ENCODE measurements at regions not wholly inside any gene's neighbourhood (a gene's known extent, or its start where the extent isn't known, plus 50 kb on each side); places are given as distances from the start of the nearest gene placed in this dataset.
"Not testable (repeated sequence)": the region's sequence is repeated elsewhere in the genome, so short reads cannot be mapped to it uniquely, and the experiment has no call there.

- no peak for DNase-seq
Observed at GRCh38 chr7:89401099-89401498, 605.6 kb upstream of the TEX47 start.

- DNase-seq: no peak
Observed at GRCh38 chr7:89401690-89402089, 606.2 kb upstream of the TEX47 start.

GRCh38 chr7:89451911-89452310 is 656.4 kb upstream of the TEX47 start:
- no peak for DNase-seq

GRCh38 chr7:89456556-89456955 is 661.0 kb upstream of the TEX47 start:
- DNase-seq: no peak

DNA sequence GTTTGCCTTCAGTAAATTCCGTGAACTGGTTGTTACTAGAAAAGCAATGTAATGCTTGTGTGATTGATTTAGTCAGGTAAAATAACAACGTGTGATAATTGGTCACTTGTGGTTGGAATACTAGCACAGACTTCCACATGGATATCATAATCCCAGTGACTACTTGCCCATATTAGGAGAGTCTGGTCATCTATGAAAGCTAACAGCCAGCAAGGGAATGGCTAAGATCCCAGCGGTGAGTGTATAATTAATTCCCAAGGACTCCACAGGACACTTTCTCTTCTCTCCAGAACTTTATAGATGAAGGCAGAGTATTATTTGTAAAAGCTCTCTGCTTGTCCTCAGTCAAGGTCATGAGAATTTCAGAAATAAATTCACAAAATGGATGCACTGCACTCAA is 662.6 kb upstream of the TEX47 start:
- DNase-seq: no peak

DNA sequence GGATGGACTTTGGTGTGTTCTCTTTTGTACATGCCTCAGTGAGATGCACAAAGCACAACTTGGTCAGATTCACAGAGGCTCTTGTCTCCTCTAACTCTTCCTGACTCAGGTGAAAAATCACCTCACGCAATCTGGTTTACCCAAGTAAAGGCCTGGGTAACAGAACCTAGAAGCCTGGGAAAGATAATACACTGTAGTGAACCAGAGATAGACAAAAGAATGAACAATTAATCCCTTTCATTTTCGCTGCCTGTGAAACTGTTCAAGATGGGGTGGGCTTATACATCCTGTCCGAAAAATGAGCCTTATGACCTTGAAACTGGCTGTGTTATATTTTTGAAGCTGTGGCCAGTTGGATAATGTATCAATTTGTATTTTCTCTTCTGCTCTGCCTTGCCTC is 678.9 kb upstream of the TEX47 start:
- DNase-seq: no peak

DNA sequence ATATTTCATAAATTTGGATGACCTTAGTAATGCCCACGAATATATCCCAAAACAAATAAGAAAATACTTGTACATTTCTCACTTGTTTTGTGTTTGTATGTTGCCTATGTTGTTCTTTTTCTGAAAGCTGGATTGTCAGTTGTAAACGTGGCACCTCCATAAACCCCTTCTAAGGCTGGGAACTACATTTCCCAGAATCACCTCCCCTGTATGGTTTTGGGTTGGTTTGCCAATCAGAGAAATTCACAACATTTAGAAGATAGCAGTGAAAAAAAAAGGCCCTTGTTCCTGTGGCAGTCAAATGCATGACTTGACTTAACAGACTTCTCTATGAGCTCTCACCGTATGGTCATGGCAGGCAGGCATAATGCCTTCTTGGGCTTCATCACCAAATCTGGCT is 676.3 kb upstream of the STEAP1 start:
- no peak for DNase-seq

DNA sequence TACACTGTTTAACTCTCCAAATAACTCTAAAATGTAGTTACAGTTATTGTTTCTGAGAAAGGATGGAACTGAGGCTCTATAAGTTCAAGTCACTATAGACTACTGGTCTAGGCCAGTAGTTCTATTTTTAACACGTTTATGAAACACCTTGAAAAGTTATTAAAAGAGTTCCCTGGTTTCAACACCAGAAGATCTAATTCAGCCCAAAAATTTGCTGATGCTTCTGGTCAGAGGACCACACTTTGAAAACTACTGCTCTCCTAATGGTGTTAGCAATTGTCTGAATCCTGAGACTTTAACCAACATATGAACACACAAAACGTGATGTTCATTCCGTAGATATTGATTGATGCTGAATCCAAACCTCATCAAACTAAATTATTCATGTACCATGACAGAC is 658.6 kb upstream of the STEAP1 start:
- DNase-seq: no peak

DNA sequence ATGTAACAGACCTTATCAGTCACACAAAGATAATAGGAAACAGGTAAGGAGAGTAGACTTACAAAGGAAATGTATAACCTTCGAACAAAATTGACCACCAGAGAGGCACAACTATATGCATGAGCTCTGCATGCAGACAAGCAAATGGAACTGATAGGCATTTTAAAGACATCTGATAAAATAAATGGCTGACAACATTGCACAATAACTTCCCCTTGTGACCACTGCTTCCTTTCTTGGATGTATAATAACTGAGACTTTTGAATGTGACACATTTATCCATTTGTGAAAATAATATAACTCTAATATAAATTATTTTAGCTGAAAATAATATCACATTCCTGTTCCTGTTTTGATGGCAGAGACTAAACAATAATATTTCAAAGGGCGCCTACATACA is 654.2 kb upstream of the STEAP1 start:
- no peak for DNase-seq

DNA sequence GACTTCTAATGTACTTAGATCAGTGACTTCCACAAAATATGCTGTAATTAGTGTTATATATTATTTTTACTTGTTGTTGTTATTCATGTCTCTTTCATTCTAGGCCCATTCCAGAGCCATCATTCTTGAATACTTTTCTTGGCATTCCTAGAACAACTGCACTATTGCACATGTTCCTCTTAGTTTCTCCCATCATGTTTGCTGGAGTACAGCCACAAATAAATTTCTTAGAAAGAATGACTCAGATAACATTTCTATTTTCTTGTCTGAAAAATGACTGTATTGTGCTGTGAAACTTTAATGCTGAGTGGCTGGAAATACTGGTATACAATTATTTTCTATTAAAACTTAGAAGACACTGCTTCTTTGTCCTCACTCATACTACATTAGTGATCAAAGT is 651.0 kb upstream of the STEAP1 start:
- DNase-seq: no peak

GRCh38 chr7:89507034-89507433 is 647.2 kb upstream of the STEAP1 start:
- no peak for DNase-seq

- no peak for DNase-seq
Observed at GRCh38 chr7:89511900-89512299, 642.4 kb upstream of the STEAP1 start.

GRCh38 chr7:89514970-89515369 is 639.3 kb upstream of the STEAP1 start:
- no peak for DNase-seq

- no peak for DNase-seq
Observed at GRCh38 chr7:89517815-89518214, 636.5 kb upstream of the STEAP1 start.

DNA sequence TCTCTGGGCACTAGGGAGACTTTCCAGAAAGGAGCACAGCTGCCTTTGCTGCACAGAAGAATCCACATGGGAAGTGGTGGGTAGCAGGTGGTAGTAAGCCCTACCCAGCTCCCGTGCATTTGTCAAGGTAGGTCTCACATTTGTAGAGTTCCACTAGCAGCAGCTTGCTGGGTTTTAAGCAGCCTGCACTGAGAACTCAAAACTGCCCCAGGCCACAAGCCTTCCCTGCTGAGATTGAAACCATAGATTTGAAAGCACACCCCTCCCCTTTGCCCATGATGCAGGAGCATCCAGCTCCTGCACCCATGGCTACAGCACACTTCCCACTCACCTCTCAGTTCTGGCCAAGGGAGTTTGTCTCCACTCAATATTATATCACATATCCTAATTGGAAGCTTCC is 604.5 kb upstream of the STEAP1 start:
- DNase-seq: no peak

- DNase-seq: no peak
Observed at GRCh38 chr7:89554209-89554608, 600.1 kb upstream of the STEAP1 start.

GRCh38 chr7:89559596-89559995 is 594.7 kb upstream of the STEAP1 start:
- no peak for DNase-seq

DNA sequence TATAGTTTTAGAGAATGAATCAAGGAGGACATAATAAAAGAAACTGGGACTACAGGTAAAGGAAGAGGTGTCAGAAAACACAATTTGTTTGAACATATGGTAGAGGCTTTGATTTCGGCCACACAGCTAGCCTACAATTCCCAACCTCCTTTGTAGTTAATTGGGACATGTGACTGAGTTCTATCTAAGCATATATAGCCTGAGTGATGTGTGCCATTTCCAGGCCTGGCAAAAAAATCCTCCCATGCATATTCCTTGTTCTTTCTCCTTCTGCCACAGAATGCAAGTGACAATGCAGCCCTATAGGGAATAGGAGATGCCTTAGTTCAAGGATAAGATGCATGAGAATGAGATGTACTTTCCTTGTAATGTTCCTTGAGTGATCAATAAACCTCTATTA is 590.7 kb upstream of the STEAP1 start:
- no peak for DNase-seq

DNA sequence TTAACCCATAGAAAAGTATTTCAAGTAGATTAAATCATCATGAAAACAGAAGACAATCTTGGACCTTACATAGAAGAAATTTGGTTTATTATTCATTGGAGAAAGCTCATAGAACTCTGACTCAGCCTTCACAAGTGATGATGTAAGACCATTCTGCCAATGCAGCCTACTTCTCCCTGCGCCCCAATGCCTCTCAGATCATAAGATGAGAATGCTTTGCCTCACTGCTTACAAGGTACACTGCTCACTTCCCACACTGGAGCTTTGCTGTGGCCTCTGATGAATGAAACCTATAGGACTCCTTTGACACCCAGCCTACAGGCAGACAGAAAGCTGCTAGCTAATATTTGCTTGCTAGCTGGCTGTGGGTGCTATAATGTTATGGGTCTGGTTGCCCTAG is 569.4 kb upstream of the STEAP1 start:
- DNase-seq: no peak

- no peak for DNase-seq
Observed at GRCh38 chr7:89593125-89593524, 561.1 kb upstream of the STEAP1 start.

DNA sequence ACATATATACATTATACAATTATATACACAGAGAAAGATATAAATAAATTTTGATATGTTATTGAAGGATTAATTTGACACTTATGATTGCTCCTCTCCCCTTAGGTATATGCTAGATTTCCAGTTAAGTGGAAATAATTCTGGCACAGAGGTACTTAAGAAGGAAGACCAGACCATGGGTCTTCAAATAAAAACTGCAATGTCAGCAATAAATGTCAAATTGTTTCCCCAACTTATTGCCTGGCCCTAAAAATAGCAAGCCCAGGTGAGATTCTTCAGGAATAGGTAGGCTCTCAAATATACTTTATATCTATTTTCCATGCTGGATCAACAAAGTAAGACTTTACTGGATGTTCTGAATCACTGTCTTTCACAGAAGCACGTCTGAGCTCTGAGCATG is 551.3 kb upstream of the STEAP1 start:
- no peak for DNase-seq

DNA sequence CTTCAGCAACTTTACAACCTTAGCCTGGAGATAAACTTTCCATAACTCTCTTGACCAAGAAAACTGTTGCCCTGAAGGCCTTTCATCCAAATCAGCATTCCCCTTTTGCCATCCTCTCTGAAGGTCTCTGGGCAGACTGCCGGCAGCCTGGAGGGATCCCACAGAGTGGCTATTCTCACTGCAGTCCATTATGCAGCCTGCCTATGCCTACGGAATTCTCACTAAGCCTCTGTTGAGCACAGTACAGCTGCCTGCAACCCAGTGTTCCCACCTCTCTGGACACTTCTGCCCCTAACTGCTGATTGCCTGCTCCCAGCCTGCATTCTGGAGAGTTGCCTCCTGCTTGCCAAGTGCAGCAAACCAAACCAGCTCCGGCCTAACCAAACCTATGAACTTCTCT is 548.9 kb upstream of the STEAP1 start:
- no peak for DNase-seq

- no peak for DNase-seq
Observed at GRCh38 chr7:89606511-89606910, 547.8 kb upstream of the STEAP1 start.

GRCh38 chr7:89607792-89608191 is 546.5 kb upstream of the STEAP1 start:
- no peak for DNase-seq

DNA sequence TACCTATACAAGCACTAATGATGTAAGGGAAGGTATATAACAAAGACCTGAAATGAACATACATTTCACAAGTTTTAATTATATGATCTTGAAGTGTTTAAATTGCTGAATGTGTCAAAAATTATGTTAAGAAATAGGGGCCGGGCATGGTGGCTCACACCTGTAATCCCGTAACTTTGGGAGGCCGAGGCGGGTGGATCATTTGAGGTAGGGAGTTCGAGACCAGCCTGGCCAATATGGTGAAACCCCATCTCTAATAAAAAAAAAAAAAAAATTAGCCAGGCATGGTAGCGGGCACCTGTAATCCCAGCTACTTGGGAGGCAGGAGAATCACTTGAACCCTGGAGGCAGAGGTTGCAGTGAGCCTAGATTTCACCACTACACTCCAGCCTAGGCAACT is 537.4 kb upstream of the STEAP1 start:
- not testable (repeated sequence) for DNase-seq

- no peak for DNase-seq
Observed at GRCh38 chr7:89618274-89618673, 536.0 kb upstream of the STEAP1 start.
